NT2/D1 (cell line): ENCODE measurements at regions not wholly inside any gene's neighbourhood (a gene's known extent, or its start where the extent isn't known, plus 50 kb on each side); places are given as distances from the start of the nearest gene placed in this dataset.

Experiments
- SUZ12 ChIP-seq: IDR thresholded peaks from 2 replicates; pipeline ENCODE4 v1.6.1; 2011; ENCODE audit not compliant: insufficient read length, insufficient read depth; ENCODE audit errors: extremely low read depth
- YY1 ChIP-seq: IDR thresholded peaks from 2 replicates; pipeline ENCODE4 v1.6.1; 2011; ENCODE audit not compliant: insufficient read length, insufficient read depth
- ZNF274 ChIP-seq: IDR thresholded peaks from 2 replicates; pipeline ENCODE4 v1.6.1; 2011; ENCODE audit warnings: mild to moderate bottlenecking, low read depth, low read length

DNA sequence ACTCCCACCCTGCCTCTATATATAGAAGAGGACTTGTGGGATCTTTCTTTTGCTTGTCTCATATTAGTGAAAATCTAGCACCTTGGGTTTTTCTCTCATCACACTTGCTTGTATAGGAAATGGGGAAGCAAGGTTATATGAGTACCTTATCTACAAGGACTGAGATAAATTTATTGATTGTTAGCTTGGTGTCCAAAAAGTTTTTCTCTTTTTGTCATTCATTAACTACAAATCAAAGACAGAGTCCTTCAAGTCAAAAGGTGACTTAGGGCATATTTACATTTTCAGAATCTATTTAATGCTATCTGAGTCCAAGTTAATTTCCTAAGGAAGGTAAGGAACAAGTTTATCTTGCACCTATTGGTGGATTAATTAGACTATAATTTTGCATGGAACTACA is 92.7 kb downstream of the SNAPC1 start:
- TF ChIP-seq YY1 (no peak), ZNF274 (no peak), SUZ12 (no peak)
